ENCODE measurements at regions not wholly inside any gene's neighbourhood (a gene's known extent, or its start where the extent isn't known, plus 50 kb on each side); places are given as distances from the start of the nearest gene placed in this dataset.

DNA sequence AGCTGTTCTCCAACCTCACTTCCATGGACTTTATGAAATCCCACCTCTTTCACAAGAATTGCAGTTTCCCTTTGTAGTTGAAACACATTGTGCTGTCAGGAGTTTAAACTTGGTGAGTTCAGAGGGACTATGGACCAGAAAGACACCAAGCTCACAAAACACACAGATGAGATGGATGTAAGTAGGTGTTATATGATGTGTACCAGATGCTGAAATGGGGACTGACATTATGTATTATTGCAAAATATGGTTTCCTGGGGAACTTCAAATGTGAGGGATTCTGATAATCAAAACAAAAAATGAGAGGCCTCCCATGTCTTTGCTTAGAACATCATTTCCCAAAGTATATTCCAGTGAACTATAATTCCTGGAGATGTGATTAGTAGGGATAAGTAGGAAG, 401.1 kb upstream of the ARID1B start:
- TF ChIP-seq EZH2 (IDR thresholded peaks at IDR 0.05; ENCODE audit: insufficient read depth, poor library complexity, severe bottlenecking) (no peak), EZH2phosphoT487 (IDR thresholded peaks at IDR 0.05; ENCODE audit: insufficient read depth, low read depth) (no peak)

Measured in GM23248 (cell line).